Testis (tissue), 2 donors: ENCODE measurements at regions not wholly inside any gene's neighbourhood (a gene's known extent, or its start where the extent isn't known, plus 50 kb on each side); places are given as distances from the start of the nearest gene placed in this dataset.
A peak's percentile ranks its signal among the peaks of the same experiment; 100 is the strongest.

Experiments
- DNase-seq: peaks from one replicate; pipeline ENCODE4 v3.0.0-alpha.2; 2019
- H3K27ac ChIP-seq, 2 donors: fragments of 200-600 bp; sonication (generic); one replicate each; pipeline ENCODE4 v1.5.1; 2019
- H3K27me3 ChIP-seq: fragments of 200-600 bp; sonication (generic); one replicate; pipeline ENCODE4 v1.5.1; 2019
- H3K36me3 ChIP-seq: fragments of 200-600 bp; sonication (generic); one replicate; pipeline ENCODE4 v1.5.1; 2017; ENCODE audit warnings: low read depth; ENCODE audit errors: missing control alignments
- H3K4me1 ChIP-seq: fragments of 200-600 bp; sonication (generic); one replicate; pipeline ENCODE4 v1.5.1; 2019
- H3K4me3 ChIP-seq, 2 donors: fragments of 200-600 bp; sonication (generic); one replicate each; pipeline ENCODE4 v1.5.1; 2017 to 2019
- H3K9me3 ChIP-seq: fragments of 200-600 bp; sonication (generic); one replicate; pipeline ENCODE4 v1.5.1; 2017
- CTCF ChIP-seq, 3 experiments: fragments of 450-650 bp in 2 of 3; fragments of 200-600 bp in 1 of 3; sonication (generic) in 1 of 3; IDR thresholded peaks; one replicate each; pipeline ENCODE4 v1.5.1; 2016 to 2019; ENCODE audit warnings: antibody characterized with exemption in 3 of 3, mild to moderate bottlenecking in 2 of 3, moderate library complexity in 1 of 3
- POLR2A ChIP-seq: fragments of 450-650 bp; IDR thresholded peaks from one replicate; pipeline ENCODE4 v1.6.1; 2017; ENCODE audit warnings: antibody characterized with exemption, mild to moderate bottlenecking, moderate library complexity
- WGBS, 2 donors: methylation state at CpG; one replicate each; pipeline ENCODE4 v1.1.5; 2018; 5-methylcytosine and 5-hydroxymethylcytosine counted together
- intact Hi-C: fragments of 100-400 bp; cut with DNase I; formaldehyde crosslinking; loops from one replicate; pipeline ENCODE4 v1.15.1; 2023; ENCODE audit warnings: low total_unique reads

GRCh38 chr21:28310171-28310685 lies 682.4 kb downstream of the LTN1 start:
- Histone ChIP-seq H3K4me1 (no peaks in the 10 kb centered on the region), H3K36me3 (no peaks in the 10 kb centered on the region), H3K4me3 (no peak overlapping the region), H3K9me3 (no peaks in the 10 kb centered on the region), H3K27ac (peak overlapping the region in 1 of 2 donors; percentile 7), H3K27me3 (no peaks in the 10 kb centered on the region)
- no peak for DNase-seq
- WGBS, 2 donors, result 62 to 64% methylated on average over 5 of the region's 5 CpGs
- TF ChIP-seq POLR2A (no peak), CTCF (IDR thresholded peaks at IDR 0.05) (no peak)
- intact Hi-C loops, result no loop called here

- intact Hi-C loops, result no loop called here
- WGBS, 2 donors, result 90 to 96% methylated on average over 2 of the region's 2 CpGs
These were observed 683.1 kb downstream of the LTN1 start for GRCh38 chr21:28309596-28309995.

DNA sequence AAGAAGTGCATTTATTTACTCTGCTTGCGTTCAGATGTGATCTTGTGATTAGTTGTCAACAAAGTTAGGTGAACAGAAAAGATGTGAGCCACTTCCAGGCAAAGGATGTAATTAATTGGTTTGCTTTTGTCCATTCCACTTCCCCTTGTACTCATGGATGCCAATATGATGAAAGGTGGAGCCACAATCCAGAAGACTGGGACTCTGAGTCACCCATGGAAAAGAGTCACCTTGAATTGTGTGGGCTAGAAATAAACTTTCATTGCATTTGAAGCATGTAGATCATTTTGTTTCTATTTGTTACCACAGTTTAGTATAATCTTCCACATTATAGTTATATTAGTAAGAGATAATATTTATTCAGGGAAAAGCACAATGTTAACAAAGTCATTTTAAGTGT lies 684.2 kb downstream of the LTN1 start:
- H3K9me3 ChIP-seq, result no peaks in the 10 kb centered on the region
- H3K4me3 ChIP-seq, result no peak overlapping the region
- H3K27me3 ChIP-seq, result no peaks in the 10 kb centered on the region
- no peak overlapping the region for H3K27ac ChIP-seq
- DNase-seq, result no peak
- TF ChIP-seq POLR2A (no peak), CTCF (IDR thresholded peaks at IDR 0.05) (no peak)
- H3K4me1 ChIP-seq, result no peaks in the 10 kb centered on the region
- no peaks in the 10 kb centered on the region for H3K36me3 ChIP-seq
- intact Hi-C loops, result no loop called here
- WGBS, 2 donors, result 81 to 93% methylated on average over 1 of the region's 1 CpG

More at GRCh38 chr21:28309596-28309995, 683.1 kb downstream of the LTN1 start:
- DNase-seq, result no peak
- TF ChIP-seq POLR2A, result no peak
- TF ChIP-seq CTCF (IDR thresholded peaks at IDR 0.05), result no peak
- peak overlapping the region in 1 of 2 donors; percentile 7 for H3K27ac ChIP-seq
- no peaks in the 10 kb centered on the region for H3K9me3 ChIP-seq
- H3K4me1 ChIP-seq, result no peaks in the 10 kb centered on the region
- no peaks in the 10 kb centered on the region for H3K27me3 ChIP-seq
- no peaks in the 10 kb centered on the region for H3K36me3 ChIP-seq
- no peak overlapping the region for H3K4me3 ChIP-seq

- Histone ChIP-seq H3K4me1 (no peaks in the 10 kb centered on the region), H3K27me3 (no peaks in the 10 kb centered on the region), H3K9me3 (no peaks in the 10 kb centered on the region), H3K4me3 (no peak overlapping the region), H3K27ac (no peak overlapping the region), H3K36me3 (no peaks in the 10 kb centered on the region)
- TF ChIP-seq POLR2A (no peak), CTCF (IDR thresholded peaks at IDR 0.05) (no peak)
- no peak for DNase-seq
- intact Hi-C loops, result no loop called here
These were observed 692.7 kb downstream of the LTN1 start for GRCh38 chr21:28299946-28300345.

- no peak overlapping the region for H3K27ac ChIP-seq
- no peak for DNase-seq
- H3K27me3 ChIP-seq, result no peaks in the 10 kb centered on the region
- TF ChIP-seq CTCF (IDR thresholded peaks at IDR 0.05), result no peak
- TF ChIP-seq POLR2A, result no peak
- H3K4me1 ChIP-seq, result no peaks in the 10 kb centered on the region
- intact Hi-C loops, result no loop called here
- no peaks in the 10 kb centered on the region for H3K9me3 ChIP-seq
- no peaks in the 10 kb centered on the region for H3K36me3 ChIP-seq
- no peak overlapping the region for H3K4me3 ChIP-seq
These were observed 694.4 kb downstream of the LTN1 start for GRCh38 chr21:28298251-28298672.
